ENCODE measurements at regions not wholly inside any gene's neighbourhood (a gene's known extent, or its start where the extent isn't known, plus 50 kb on each side); places are given as distances from the start of the nearest gene placed in this dataset.

GRCh38 chr4:149175549-149175948 lies 640.1 kb downstream of the IQCM start:
- H3K4me1 Mint-ChIP-seq (ENCODE audit: low read depth) = no peaks in the 10 kb centered on the region
- ATAC-seq (no peak), DNase-seq (no peak)
- peaks cover 4% of the 10 kb centered on the region for H3K9me3 Mint-ChIP-seq
- no peaks in the 10 kb centered on the region for H3K36me3 Mint-ChIP-seq (ENCODE audit: insufficient read depth)
- no peak overlapping the region for H3K4me3 Mint-ChIP-seq
- no peaks in the 10 kb centered on the region for H3K27me3 Mint-ChIP-seq (ENCODE audit: low read depth)

GRCh38 chr4:149173241-149174013 lies 642.2 kb downstream of the IQCM start:
- no peaks in the 10 kb centered on the region for H3K36me3 Mint-ChIP-seq (ENCODE audit: insufficient read depth)

GRCh38 chr4:149168645-149169044 lies 647.0 kb downstream of the IQCM start:
- no peak for ATAC-seq
- Mint-ChIP-seq H3K27me3 (ENCODE audit: low read depth) (no peaks in the 10 kb centered on the region), H3K4me3 (no peak overlapping the region), H3K4me1 (ENCODE audit: low read depth) (no peaks in the 10 kb centered on the region), H3K36me3 (ENCODE audit: insufficient read depth) (no peaks in the 10 kb centered on the region), H3K9me3 (no peaks in the 10 kb centered on the region)
- no peak for DNase-seq

More at GRCh38 chr4:149173241-149174013, 642.2 kb downstream of the IQCM start:
- ATAC-seq (no peak), DNase-seq (no peak)
- H3K4me3 Mint-ChIP-seq = no peak overlapping the region
- peaks cover 3% of the 10 kb centered on the region for H3K9me3 Mint-ChIP-seq
- no peaks in the 10 kb centered on the region for H3K4me1 Mint-ChIP-seq (ENCODE audit: low read depth)
- no peaks in the 10 kb centered on the region for H3K27me3 Mint-ChIP-seq (ENCODE audit: low read depth)

- H3K4me1 Mint-ChIP-seq (ENCODE audit: low read depth) = no peaks in the 10 kb centered on the region
- H3K27me3 Mint-ChIP-seq (ENCODE audit: low read depth) = no peaks in the 10 kb centered on the region
- no peak overlapping the region for H3K4me3 Mint-ChIP-seq
- H3K36me3 Mint-ChIP-seq (ENCODE audit: insufficient read depth) = no peaks in the 10 kb centered on the region
- DNase-seq (no peak), ATAC-seq (no peak)
- no peaks in the 10 kb centered on the region for H3K9me3 Mint-ChIP-seq
These were observed 648.8 kb downstream of the IQCM start for GRCh38 chr4:149166876-149167275.

DNA sequence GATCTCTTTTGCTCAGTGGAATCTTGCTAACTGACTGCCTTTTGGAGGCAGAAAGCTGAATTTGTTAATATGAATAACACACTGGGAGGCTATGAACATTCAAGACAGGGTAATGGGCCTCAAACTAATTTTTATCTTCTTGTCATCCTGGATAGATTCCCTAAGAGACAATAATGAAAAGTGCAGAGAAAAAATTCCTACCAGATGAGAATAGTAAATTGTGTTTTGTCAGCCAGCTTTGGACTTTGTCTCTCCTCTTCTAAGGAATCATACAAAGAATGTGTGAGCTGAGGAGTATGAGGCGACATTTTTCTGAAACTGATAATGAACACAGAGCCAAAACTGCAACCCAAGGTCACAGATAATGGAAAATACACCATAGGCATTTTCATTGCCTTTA lies 649.3 kb downstream of the IQCM start:
- no peaks in the 10 kb centered on the region for H3K36me3 Mint-ChIP-seq (ENCODE audit: insufficient read depth)
- no peak for DNase-seq
- H3K9me3 Mint-ChIP-seq = no peaks in the 10 kb centered on the region
- no peak for ATAC-seq
- no peaks in the 10 kb centered on the region for H3K27me3 Mint-ChIP-seq (ENCODE audit: low read depth)
- no peak overlapping the region for H3K4me3 Mint-ChIP-seq
- H3K4me1 Mint-ChIP-seq (ENCODE audit: low read depth) = no peaks in the 10 kb centered on the region

GRCh38 chr4:149164282-149164681 lies 651.4 kb downstream of the IQCM start:
- Mint-ChIP-seq H3K9me3 (no peaks in the 10 kb centered on the region), H3K4me1 (ENCODE audit: low read depth) (no peaks in the 10 kb centered on the region), H3K36me3 (ENCODE audit: insufficient read depth) (no peaks in the 10 kb centered on the region), H3K27me3 (ENCODE audit: low read depth) (peaks cover 2% of the 10 kb centered on the region), H3K4me3 (no peak overlapping the region)
- no peak for ATAC-seq
- no peak for DNase-seq

DNA sequence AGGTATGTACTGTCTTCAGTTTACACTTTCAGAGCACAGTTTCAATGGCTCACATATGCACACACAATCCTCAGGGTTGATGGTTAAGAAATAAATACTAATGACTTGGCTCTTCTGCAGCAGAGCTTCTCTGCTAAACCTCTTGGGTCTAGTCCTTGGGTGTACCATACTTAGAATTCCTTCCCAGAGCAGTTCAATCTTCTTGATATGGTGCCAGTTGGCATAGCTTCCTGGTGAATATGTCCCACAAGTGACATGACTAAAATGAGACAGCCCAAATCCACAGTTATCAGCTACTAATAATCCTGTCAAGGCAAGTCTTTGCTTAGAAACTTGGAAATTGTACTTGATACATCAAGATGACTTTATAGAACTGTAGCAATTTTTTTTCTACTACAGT lies 654.4 kb downstream of the IQCM start:
- peaks cover 2% of the 10 kb centered on the region for H3K27me3 Mint-ChIP-seq (ENCODE audit: low read depth)
- no peaks in the 10 kb centered on the region for H3K9me3 Mint-ChIP-seq
- ATAC-seq = no peak
- DNase-seq = no peak
- H3K4me1 Mint-ChIP-seq (ENCODE audit: low read depth) = no peaks in the 10 kb centered on the region
- H3K36me3 Mint-ChIP-seq (ENCODE audit: insufficient read depth) = no peaks in the 10 kb centered on the region
- H3K4me3 Mint-ChIP-seq = no peak overlapping the region

- Mint-ChIP-seq H3K4me3 (no peak overlapping the region), H3K36me3 (ENCODE audit: insufficient read depth) (no peaks in the 10 kb centered on the region), H3K27me3 (ENCODE audit: low read depth) (peaks cover 2% of the 10 kb centered on the region), H3K4me1 (ENCODE audit: low read depth) (no peaks in the 10 kb centered on the region), H3K9me3 (no peaks in the 10 kb centered on the region)
- no peak for ATAC-seq
- DNase-seq = no peak
These were observed 655.3 kb downstream of the IQCM start for GRCh38 chr4:149160370-149160769.

GRCh38 chr4:149158817-149159216 lies 656.8 kb downstream of the IQCM start:
- Mint-ChIP-seq H3K9me3 (no peaks in the 10 kb centered on the region), H3K4me1 (ENCODE audit: low read depth) (no peaks in the 10 kb centered on the region), H3K4me3 (no peak overlapping the region), H3K27me3 (ENCODE audit: low read depth) (peaks cover 2% of the 10 kb centered on the region), H3K36me3 (ENCODE audit: insufficient read depth) (no peaks in the 10 kb centered on the region)
- DNase-seq (no peak), ATAC-seq (no peak)

DNA sequence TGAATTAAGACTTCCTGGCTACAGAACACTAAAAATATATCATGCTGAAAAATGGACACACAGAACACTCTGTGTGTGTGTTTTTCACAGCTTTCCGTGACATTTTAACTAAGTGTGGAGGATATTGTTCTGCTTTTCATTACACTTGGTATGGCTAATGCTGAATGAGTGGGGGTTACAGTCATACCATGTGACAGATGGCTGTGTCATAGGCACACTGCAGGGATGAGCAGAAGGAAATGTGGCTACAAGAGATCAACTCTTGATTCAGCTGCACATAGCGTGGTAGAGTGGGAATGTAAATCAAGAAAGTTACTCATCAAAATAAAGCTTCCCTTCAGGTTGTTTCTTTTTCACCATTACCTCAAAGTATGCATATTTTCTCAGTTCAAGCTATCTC lies 669.8 kb downstream of the IQCM start:
- DNase-seq (no peak), ATAC-seq (no peak)
- Mint-ChIP-seq H3K4me3 (no peak overlapping the region), H3K4me1 (ENCODE audit: low read depth) (no peaks in the 10 kb centered on the region), H3K27me3 (ENCODE audit: low read depth) (peaks cover 6% of the 10 kb centered on the region), H3K9me3 (peaks cover 7% of the 10 kb centered on the region), H3K36me3 (ENCODE audit: insufficient read depth) (no peaks in the 10 kb centered on the region)

DNA sequence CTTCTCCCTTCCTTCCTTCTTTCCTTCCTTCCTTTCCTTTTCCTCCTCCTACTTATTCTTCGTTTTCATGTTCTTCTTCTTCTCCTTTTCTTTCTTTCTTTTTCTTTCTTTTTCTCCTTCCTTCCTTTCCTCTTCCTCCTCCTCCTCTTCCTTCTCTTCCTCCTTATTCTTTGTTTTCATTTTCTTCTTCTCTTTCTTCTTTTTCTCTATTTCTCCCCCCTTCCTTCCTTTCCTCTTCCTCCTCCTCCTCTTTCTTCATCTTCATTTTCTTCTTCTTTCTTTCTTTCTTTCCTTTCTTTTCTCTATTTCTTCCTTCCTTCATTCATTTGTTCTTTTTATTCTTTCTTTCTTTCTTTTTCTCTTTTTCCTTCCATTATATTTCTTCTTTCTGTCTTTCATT lies 671.6 kb downstream of the IQCM start:
- H3K9me3 Mint-ChIP-seq = peaks cover 7% of the 10 kb centered on the region

DNA sequence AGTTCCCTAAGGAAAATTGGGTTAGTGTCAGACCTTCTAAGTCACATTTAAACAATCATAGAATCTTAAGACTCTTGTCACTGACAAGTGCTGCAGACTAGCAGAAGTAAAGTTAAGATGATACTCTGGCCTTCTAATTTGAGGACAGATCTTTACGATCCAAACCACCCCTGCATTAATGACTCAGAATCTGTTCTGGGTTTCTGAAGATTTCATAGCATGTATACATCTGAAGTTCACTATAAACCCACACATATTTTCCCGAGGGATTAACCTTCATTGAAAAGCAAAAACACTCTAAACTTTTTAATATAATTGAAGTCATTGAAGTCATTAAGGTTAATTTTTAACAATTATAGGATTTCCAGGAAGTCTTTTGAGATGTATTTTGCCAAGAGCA lies 674.3 kb downstream of the IQCM start:
- Mint-ChIP-seq H3K9me3 (peaks cover 3% of the 10 kb centered on the region), H3K27me3 (ENCODE audit: low read depth) (peaks cover 6% of the 10 kb centered on the region), H3K36me3 (ENCODE audit: insufficient read depth) (no peaks in the 10 kb centered on the region), H3K4me1 (ENCODE audit: low read depth) (no peaks in the 10 kb centered on the region), H3K4me3 (no peak overlapping the region)
- ATAC-seq (no peak), DNase-seq (no peak)

More for the DNA sequence above, 671.6 kb downstream of the IQCM start:
- DNase-seq (no peak), ATAC-seq (no peak)
- Mint-ChIP-seq H3K27me3 (ENCODE audit: low read depth) (peaks cover 6% of the 10 kb centered on the region), H3K4me1 (ENCODE audit: low read depth) (no peaks in the 10 kb centered on the region), H3K4me3 (no peak overlapping the region), H3K36me3 (ENCODE audit: insufficient read depth) (no peaks in the 10 kb centered on the region)

DNA sequence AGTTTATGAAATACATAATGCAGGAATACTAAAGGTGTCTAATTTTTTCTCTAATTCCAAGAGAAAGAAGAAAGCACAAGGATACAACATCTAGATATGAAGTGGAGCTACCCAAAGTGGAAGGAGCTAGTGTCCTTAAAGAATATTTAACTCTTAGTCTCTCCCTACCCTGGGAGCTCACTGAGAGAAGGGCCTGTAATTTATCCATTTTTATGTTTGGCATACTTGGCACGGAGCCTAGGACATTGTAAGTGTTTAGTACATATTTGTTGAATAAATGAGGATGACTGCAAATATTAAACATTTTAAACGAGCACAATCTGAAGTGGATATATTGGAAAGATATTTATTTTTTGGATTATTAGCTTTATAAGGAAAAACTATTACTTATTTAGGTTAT lies 674.8 kb downstream of the IQCM start:
- peaks cover 3% of the 10 kb centered on the region for H3K9me3 Mint-ChIP-seq

DNA sequence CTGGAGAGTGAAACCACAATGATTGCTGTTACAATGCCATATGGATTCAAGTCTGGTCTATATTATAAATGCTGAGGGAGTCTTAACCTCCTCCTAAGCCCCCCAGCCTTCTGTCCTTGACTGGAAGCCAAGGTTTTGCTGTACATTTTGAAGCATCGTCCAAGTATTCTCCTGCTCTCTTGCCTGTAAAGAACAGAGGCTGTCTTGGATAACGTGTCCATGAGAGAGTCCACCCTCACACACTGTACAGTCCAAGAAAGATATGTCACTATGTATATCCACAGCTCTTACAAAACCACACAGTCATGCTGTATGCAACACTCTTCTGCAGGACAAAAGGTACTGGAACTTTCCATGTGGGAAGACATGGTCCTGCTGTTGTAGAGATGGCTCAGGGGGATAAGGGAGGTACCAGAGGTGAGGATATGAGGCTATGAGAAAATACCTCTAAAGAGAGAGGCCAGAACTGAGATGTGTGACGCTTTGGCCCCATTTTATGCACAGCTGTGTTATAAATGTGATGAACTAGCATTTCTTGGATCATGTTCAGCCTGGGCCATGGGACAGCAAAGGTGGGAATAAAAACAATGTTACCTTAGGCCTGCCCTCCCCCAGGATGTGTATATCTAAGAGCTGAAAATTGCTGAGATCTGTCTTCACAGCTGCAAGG lies 678.6 kb downstream of the IQCM start:
- Mint-ChIP-seq H3K9me3 (peaks cover 14% of the 10 kb centered on the region), H3K4me1 (ENCODE audit: low read depth) (no peaks in the 10 kb centered on the region), H3K4me3 (no peak overlapping the region), H3K27me3 (ENCODE audit: low read depth) (no peaks in the 10 kb centered on the region), H3K36me3 (ENCODE audit: insufficient read depth) (no peaks in the 10 kb centered on the region)
- no peak for ATAC-seq
- DNase-seq = no peak

More for the DNA sequence above, 674.8 kb downstream of the IQCM start:
- ATAC-seq (no peak), DNase-seq (no peak)
- H3K36me3 Mint-ChIP-seq (ENCODE audit: insufficient read depth) = no peaks in the 10 kb centered on the region
- peaks cover 6% of the 10 kb centered on the region for H3K27me3 Mint-ChIP-seq (ENCODE audit: low read depth)
- no peak overlapping the region for H3K4me3 Mint-ChIP-seq
- no peaks in the 10 kb centered on the region for H3K4me1 Mint-ChIP-seq (ENCODE audit: low read depth)

DNA sequence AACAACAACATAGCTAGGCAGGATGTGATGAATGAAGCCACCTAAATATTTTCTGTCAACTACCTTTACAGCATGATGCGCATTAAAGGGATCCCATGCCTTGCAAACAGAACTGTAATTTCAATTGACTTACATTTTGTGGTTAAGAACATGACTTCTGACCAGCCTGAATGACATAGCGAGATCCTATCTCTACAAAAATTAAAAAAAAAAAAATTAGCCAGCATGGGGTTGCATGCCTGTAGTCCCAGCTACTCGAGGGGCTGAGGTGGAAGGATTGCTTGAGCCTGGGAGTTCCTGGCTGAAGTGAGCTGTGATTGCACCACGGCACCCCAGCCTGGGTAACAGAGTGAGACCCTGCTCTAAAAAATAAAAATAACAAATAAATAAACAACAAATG lies 680.6 kb downstream of the IQCM start:
- Mint-ChIP-seq H3K9me3 (peaks cover 14% of the 10 kb centered on the region), H3K27me3 (ENCODE audit: low read depth) (no peaks in the 10 kb centered on the region), H3K4me1 (ENCODE audit: low read depth) (no peaks in the 10 kb centered on the region), H3K4me3 (no peak overlapping the region), H3K36me3 (ENCODE audit: insufficient read depth) (no peaks in the 10 kb centered on the region)
- ATAC-seq (no peak), DNase-seq (no peak)
